ENCODE measurements at regions not wholly inside any gene's neighbourhood (a gene's known extent, or its start where the extent isn't known, plus 50 kb on each side); places are given as distances from the start of the nearest gene placed in this dataset.

DNA sequence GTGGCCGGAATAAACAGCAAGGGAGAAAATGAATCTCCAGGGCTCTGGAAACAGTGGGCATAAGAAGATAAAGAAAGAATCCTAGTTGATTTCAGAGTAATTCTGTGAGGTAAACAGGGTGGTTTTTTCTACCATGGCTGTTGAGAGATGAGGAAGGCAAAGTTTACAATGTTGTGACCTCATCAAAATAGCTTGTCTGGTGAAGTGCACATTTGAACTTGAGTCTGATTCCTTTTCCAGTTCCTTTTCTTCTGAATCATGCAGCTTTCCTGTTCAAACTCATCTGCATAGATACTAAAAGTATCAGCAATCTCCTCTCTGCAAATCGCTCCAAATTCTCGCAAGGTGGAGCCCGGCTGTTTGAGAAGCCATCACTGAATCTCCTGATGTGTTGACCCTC lies 161.7 kb downstream of the PLPP3 start:
- DNase-seq (ENCODE audit: low spot score): no peak

DNA sequence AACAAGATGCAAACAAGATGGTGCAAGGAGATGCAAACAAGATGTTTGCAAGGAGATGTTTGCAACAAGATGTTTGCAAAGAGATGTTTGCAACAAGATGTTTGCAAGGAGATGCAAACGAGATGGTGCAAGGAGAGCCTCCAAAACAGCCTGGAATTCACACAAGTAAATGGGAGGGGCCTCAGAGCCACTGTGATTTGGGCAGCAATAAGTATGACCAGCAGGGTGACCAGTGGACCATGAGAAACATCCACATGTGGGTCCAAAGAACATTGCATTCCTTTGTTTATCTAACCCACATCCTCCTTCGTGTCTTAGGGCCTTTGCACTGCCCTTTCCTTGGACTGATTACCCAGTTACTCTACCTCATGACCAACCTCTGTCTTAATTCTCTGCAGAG lies 162.9 kb downstream of the PLPP3 start:
- DNase-seq (ENCODE audit: low spot score): no peak

DNA sequence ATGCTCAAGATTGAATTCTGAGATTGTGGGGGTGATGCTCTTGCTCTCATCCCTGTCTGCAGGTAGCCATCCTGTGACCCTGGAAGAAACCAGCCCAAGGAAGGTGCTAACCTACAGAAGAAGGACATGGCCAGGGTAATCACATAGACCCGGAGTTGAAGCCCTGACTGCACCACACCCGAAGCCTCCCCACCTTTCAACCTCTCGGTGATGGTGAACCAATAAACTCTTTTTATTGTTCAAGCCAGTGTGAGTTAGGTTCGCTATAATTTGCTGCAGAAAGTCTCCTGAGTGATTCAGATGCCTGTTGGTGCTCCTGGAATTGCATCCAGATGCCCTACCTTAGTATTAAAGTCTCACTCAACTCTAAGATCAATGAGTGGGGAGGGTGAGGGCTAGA lies 163.6 kb downstream of the PLPP3 start:
- DNase-seq (ENCODE audit: low spot score): no peak

DNA sequence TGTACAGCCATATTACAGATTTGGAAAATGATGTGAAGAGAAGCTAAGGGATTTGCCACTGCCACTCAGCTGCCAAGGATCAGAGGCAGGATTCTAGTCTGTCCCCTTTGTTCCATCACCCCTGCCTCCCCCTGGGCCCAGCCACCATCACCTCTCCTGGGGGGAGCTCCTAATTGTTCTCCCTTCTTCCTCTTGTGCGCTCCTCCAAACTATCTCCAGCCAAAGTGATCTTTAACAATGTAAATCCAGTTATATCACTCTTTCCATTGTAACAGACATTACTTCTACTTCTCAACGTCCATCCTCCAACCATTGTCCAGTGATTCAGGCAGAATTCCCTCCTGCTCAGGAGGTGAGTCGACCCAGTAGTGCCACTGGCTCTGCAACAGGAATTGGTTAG lies 164.1 kb downstream of the PLPP3 start:
- DNase-seq (ENCODE audit: low spot score): no peak

DNA sequence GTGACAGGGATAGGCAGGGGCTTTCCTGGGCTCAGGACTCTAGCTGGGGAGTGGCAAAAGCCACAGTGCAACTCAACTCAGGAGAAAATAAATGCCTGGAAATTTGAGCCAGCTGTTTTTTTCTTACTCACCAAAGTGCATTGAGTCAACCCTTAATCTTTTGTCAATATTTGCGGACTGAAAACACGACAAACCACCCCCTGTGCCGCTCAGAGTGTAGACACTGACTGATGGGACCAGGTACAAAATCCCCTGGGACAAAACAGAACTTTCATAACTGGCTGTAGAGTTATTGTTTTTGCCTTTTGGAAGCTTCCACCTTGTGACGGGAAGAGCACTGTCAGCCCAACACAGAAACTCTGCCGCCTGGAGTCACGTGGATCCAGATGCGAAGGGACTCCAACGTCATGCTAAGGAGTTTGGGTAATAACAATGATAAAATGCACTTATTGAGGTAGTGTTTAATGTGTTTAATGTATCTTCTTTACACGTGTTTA lies 164.6 kb downstream of the PLPP3 start:
- peak; percentile 52 for DNase-seq (ENCODE audit: low spot score)

DNA sequence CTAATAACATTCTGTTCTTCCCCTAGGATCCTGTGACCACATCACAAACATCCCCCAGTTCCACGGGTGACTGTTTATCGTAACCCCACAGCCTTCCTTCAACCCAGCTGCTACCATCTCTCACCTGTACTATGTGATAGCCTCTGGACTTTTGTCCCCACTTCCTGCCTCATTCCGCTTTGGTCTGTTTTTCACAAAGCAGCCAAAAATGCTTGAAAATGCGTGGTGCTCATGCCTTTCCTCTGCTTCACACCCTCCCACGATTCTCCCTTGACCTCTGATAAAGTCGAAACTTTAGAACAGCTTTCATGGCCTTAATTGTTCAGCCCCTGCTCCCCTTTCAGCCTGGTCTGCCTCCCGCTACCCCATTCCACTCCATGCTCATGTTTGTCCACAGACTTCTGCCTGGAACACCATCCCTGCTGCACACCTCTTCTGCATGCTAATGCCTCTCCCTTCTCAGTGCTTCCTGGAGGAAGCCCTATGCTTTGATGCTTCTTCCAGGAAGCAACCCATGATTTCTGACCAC lies 165.6 kb downstream of the PLPP3 start:
- DNase-seq (ENCODE audit: low spot score): no peak

DNA sequence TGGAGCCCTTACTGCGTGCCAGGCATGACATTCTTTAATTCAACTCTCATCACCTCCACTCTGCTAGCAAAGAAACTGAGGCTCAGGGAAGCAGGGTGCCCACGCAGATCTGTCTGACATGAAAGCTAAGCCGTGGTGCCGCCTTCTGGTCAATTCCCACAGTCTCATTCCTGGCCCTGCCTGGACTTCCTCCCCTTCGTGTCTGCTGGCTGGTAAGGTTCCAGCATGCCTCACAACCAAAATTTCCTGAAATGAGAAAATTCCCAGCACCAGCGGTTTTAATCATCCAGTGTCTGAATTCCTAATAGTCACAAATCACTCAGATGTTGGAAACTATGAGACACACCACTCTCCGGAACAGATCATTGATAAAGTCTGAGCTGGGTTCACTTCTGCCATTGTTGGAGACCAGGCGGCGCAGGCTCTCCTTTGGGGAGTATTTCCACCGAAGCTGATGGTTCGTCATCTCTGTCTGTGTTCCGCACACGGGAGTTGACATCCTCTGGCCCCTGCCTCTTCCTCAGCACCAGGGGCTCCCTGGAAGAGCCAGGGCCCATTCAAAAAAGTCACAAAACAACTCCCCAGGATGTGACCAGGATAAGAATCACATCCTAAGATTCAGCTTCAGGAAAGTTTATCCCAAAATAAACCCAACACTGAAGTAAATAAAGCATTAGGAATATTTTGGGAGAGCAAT lies 167.7 kb downstream of the PLPP3 start:
- no peak for DNase-seq (ENCODE audit: low spot score)

DNA sequence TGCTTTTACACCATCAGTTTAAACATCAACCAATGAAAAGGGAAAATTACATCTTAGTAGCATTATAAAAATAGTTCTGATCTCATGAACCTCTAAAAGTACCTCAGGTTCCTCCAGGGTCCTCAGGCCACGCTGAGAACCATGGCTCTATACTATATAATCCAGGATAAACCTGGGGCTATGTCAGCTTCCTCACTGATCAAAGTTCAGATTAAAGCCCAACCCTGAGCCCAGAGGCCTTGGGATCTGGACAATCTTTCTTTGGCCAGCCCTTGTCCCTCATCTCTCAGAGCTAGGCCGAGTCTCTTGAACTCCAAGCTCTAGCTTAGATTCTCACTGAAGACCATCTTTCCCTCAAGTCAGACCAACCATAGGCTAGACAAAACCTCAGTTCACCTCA lies 168.3 kb downstream of the PLPP3 start:
- no peak for DNase-seq (ENCODE audit: low spot score)

DNA sequence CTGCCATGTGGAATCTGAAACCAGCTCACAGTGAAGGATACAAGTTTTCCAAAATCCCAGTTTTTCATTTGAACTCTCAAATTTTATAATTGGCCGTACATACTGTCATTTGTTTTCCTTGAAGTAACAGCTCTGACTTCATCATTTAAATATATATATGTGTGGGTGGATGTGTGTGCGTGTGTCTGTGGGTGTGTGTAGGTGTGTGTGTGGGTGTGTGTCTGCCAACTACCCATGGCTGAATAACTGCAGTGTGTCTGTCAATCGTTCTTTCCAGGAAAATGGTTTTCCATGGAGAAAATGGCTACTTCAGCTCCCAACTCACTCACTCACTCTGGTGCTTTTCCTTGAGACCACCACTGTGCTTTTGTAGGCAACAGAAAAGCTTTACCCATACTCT lies 169.0 kb downstream of the PLPP3 start:
- no peak for DNase-seq (ENCODE audit: low spot score)

DNA sequence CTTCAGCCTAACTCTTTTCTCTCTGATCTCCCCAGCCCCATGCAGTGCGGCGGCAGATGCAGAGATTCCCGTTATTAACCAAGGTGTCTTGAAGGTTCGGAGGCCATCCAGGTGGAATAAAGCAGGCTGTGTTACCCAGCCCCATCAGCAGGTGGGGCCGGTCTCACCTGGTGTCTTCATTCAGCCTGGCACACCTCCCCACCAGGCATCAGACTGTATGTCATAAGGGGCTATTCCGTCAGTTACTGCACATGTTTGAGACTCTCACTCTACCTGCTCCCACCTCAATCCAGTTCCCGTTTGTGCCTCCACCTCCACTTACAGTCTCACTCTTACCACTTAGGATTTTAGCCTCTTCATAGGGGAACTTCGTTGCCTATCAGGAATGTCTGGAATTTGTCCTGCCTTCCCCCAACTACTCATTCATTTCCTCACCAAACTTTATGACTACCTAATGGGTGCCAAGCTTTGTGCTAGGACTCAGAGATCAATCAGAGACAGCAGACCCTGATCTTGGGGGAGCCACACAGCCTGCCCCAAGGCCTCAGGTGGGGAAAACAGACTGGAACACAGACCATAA lies 170.2 kb downstream of the PLPP3 start:
- DNase-seq (ENCODE audit: low spot score): no peak

DNA sequence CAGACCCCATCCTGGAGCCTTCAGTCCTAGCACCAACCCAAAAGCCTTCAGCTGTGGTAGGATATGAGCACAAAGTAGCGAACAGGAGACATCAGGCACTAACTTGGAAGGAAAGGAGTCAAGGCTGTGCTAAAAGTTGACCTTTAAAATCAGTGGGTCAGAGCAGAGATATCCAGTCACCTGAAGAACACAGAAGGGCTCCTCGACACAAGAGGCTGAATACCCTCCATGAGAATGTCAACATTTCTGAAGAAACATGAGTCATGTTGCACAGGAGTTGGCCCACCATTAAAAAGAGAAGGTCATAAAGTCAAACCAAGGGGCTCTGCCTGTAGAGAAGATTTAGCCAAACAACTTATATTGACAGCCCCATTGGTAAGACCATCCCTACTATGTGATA lies 172.5 kb downstream of the PLPP3 start:
- no peak for DNase-seq (ENCODE audit: low spot score)

DNA sequence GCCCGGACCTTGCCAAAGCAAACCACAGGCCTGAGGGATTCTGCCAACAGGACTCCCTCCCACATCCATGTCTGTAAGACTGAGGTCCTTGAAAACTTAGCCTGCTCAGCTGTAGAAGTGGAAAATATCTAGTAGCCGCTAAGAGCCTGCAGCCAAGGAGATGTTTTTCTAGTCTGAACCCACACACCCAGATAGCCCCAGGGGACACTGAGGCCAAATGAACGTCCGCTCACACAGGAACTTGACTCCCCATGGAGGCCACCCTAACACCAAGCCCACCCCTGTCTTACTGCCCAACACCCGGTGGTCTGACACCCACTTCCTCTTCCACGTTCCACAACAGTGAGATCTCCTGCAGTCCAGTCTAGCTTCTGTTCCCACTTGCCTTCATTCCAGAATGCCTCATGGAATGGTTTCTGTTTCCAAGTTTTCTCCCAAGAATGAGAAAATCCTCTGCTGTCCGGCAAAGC lies 174.8 kb downstream of the PLPP3 start:
- DNase-seq (ENCODE audit: low spot score): no peak

DNA sequence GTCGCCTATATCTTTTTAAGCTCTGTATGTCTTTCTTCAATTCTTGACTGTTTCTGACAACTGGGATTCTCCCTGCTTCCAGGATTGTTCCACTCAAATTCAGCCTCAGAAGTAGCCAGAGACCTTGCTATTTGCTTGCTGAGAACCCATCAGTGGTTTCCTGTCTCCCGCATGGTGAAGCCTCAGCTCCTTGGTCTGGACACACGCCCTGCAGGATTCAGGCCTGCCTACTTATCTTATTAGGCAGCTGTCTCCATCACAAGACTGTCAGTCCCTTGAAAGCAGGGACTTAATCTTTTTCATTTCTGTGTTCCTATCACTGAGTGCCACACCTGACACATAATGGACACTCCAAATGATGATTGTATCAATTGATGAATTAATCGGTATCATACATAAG lies 175.3 kb downstream of the PLPP3 start:
- no peak for DNase-seq (ENCODE audit: low spot score)

DNA sequence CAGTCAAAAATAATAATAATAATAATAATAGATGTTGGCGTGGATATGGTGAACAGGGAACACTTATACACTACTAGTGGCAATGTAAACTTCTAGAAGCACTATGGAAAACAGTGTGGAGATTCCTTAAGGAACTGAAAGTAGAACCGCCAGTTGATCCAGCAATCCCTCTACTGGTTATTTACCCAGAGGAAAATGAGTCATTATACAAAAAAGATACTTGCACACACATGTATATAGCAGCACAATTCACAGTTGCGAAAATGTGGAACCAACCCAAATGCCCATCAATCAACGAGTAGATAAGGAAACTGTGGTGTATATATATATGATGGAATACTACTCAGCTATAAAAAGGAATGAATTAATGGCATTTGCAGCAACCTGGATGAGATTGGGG lies 176.0 kb downstream of the PLPP3 start:
- no peak for DNase-seq (ENCODE audit: low spot score)

DNA sequence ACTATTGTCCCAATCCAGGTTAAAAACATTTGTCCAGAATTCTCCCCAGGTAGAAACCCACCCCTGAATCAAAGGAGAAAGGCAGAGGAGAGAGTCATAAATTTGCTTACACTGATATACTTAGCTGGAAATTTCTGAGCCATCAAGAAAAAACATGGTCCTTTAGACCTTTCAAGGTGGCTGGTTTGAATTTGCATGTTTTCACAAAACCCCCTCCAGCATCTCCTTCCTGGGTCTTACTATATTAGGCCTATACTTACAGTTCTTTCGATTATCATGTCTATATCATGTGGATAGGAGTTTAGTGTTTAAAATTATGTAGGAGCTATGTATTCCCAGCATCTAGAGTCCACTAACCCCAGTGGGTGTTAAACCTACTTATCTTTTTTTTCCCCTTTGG lies 178.2 kb downstream of the PLPP3 start:
- no peak for DNase-seq (ENCODE audit: low spot score)

DNA sequence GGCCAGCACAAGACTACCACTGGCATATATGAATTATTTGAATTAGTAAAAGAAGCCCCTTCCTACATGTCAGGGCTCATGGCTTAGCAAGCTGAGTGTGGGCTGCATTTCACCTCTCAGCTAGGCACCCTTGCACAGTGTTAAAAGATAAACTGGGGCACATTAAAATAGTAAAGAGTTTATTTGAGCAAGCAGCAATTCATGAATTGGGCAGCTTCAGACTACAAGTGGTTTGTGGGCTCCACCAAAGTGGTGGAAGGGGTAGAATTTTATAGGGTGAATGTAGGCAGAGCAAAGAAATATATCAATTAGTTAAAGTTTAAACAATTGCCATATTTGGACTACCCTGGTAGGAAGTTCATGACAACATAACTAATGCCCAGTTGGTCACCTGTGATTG lies 178.8 kb downstream of the PLPP3 start:
- no peak for DNase-seq (ENCODE audit: low spot score)

DNA sequence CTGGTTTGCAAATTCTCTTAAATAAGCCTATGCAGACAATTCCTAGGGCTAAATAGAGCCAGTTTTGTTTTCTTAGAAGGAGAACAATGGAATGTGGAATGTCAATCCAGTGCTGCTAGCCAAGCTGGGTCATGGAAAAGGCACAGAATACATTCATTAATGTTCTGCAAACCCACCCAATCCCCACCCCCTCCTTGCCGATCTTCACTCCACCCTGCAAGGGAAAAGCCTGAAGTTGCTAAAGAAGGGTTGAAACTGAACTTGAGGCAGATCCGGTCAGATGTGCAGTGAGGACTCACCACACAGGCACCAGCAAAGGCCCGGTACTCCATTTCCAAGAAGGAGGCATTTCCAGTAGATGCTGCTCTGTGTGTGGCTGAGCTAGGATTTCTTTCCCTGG lies 179.6 kb downstream of the PLPP3 start:
- DNase-seq (ENCODE audit: low spot score): no peak

DNA sequence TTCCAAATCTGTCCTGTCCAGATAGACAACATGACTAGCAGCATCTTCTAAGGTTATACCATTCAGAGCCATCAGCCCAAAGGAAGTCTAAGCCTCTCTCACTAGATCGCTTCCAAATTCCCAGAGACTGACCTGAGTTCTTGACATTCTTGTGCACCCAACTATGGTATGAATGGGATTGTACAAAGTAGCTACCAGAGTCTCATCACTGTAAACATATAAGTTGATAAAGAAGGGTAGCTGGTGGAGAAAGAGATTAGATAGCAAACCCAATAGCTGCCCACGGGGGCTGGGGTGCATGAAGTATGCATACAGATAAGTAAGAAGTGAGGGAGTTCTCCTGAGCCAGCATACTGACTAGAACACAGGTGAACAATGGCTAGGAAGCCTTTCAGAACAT lies 180.0 kb downstream of the PLPP3 start:
- no peak for DNase-seq (ENCODE audit: low spot score)

DNA sequence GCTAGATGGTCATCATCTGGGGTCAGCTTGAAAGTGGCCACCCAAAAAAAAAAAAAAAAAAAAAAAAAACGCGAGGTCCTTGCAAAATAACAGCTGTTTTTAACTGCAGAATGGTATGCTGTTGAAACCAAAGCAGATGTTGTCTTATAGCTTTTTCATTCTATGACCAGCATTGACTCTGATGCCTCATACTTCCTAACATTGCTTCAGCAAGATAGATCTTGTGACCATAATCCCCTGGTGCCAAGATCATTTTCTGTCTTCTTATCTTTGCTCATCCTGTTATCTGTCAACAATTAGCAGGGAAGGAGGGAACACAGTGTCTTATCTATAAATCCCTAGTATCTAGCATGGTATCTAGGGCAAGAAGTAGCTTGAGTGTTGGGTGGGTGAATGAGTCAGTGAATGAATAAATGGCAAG lies 181.5 kb downstream of the PLPP3 start:
- no peak for DNase-seq (ENCODE audit: low spot score)

DNA sequence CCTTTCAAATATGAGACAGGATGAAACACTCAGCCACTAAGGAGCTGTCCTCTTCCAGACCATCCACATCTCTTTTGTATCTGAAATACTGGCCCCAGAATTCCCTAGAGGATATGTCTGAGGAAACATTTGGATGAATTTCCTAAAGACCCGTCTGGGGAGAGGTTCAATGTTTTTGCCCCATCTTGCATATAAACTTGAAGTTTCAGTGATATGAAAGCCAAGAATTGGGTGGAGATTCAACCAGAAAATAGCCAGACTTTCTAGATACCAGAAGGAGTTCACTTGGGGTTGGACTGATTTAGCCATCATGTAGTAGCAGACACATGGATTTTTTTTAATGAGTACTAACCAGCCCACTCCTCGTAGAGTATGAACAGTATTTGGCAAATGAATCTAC lies 182.0 kb downstream of the PLPP3 start:
- no peak for DNase-seq (ENCODE audit: low spot score)

DNA sequence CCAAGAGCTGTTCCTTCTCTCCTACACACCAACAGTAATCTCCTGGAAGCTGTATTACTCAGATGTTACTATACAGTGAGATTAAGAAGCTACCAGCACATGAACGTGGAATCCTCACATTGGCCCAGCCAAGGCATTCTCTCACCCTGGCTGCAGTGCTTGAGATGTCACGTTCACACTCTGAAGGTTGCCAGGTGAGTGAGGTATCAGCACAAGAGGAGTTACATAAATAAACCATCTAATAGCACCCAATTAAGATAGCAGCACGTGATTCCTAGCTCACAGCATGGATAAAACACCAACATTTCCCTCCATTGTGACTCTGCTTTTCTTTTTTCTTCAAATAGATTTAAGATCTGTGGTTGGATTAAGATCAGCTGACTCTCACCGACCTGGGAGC lies 182.8 kb downstream of the PLPP3 start:
- no peak for DNase-seq (ENCODE audit: low spot score)

DNA sequence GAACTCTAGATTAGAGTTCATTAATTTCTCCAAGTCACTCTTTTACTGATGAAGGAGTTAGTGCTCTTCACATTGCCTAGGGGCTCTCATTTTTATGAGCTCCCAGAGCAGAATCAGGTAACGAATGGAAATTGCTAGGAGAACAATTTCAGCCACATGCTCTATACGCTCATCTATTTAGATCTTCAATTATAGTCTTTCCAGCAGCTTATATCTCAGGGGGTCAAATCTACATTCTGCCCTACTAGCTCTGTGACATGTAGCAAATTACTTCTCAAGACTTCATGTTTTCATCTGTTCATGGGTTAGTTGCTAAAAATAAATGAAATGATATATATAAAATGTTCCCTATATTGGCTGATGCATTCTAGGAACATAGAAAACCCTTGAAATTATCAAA lies 183.6 kb downstream of the PLPP3 start:
- DNase-seq (ENCODE audit: low spot score): no peak

DNA sequence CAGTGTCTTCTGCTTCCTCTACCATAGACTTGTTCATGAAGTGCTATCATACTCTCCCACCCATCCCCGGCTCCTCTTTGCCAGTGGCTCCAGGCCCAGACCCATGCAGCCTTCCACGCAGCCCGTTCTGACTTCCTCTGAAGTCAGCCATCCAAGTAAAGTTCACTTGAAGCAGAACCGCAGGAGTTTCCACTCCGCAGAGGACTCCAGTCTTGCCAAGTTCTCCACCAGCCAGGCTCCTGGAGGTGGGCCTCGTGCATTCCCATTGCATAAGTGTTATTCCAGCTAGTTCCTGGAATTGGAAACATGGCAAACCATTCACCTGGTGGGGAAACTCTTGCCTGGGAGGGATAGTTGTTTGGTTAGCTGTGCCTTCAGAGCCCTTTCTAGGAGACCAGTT lies 185.1 kb downstream of the PLPP3 start:
- DNase-seq (ENCODE audit: low spot score): no peak

Measured in LoVo (cell line).